K562 (cell line): ENCODE measurements at regions not wholly inside any gene's neighbourhood (a gene's known extent, or its start where the extent isn't known, plus 50 kb on each side); places are given as distances from the start of the nearest gene placed in this dataset.

Source experiments
- ATAC-seq: fragments of 200-7000 bp; cut with Tn5 transposase; 3 replicates; pipeline ENCODE4 v1.9.1; 2020; ENCODE audit warnings: moderate library complexity
- BruUV-seq: library from RNA; stranded (reverse); fragments of 400-500 nt; replicated peaks from 2 replicates; lab custom pipeline; 2021; lab: Mats Ljungman, UMichigan
- CTCF ChIA-PET: fragments of 300-600 bp; formaldehyde crosslinking; extraction: SDS; loops from one replicate; lab custom pipeline; 2021; ENCODE audit warnings: low intra/inter-chr PET ratio; lab: Yijun Ruan, JAX
- POLR2A ChIA-PET: fragments of 300-600, 350-650 bp; sonication (Branson Sonifier 250); formaldehyde crosslinking; extraction: SDS; loops from one replicate; lab custom pipeline; 2021; ENCODE audit warnings: antibody characterized with exemption, inconsistent platforms; lab: Yijun Ruan, JAX
- DNase-seq, 4 experiments: peaks; one replicate each; pipeline versions ENCODE4 v3.0.0 to v3.0.0-alpha.2; 2011 to 2018; ENCODE audit warnings: low spot score in 3 of 4, mixed read lengths in 3 of 4; ENCODE audit errors: extremely low read depth in 1 of 4
- FAIRE-seq: peaks from 2 replicates; lab custom pipeline; 2011; peaks lifted over from hg19 to GRCh38; lab: Jason Lieb, UNC
- H2AFZ ChIP-seq: 2 replicates; pipeline ENCODE4 v1.6.0; 2011; ENCODE audit warnings: low read depth, low read length, control low read depth, inconsistent platforms
- H3K27ac ChIP-seq: fragments of 200-600 bp; 3 replicates; pipeline ENCODE4 v1.8.0; 2011; ENCODE audit warnings: low read depth, mild to moderate bottlenecking, control low read depth, inconsistent platforms, low read length, moderate library complexity, mixed read lengths; ENCODE audit errors: extremely low read depth
- H3K27me3 ChIP-seq, 2 experiments: fragments of 300-600 bp in 1 of 2; 2 replicates in 1 of 2; 3 replicates in 1 of 2; pipeline versions ENCODE4 v1.6.0 to v1.8.0; 2011; ENCODE audit warnings: inconsistent platforms in 2 of 2, low read length in 2 of 2, mild to moderate bottlenecking in 1 of 2, mixed read lengths in 1 of 2, moderate library complexity in 1 of 2; ENCODE audit not compliant: control insufficient read depth in 2 of 2, insufficient read depth in 2 of 2
- H3K36me3 ChIP-seq: fragments of 300-600 bp; 3 replicates; pipeline ENCODE4 v1.8.0; 2011; ENCODE audit warnings: mild to moderate bottlenecking, low read length, inconsistent platforms; ENCODE audit not compliant: control insufficient read depth, insufficient read depth
- H3K4me1 ChIP-seq, 2 experiments: fragments of 200-600 bp in 1 of 2; replicated peaks in 1 of 2; 2 replicates in 1 of 2; 3 replicates in 1 of 2; pipeline versions ENCODE4 v1.5.1 to v1.8.0; 2011; ENCODE audit warnings: inconsistent platforms in 2 of 2, low read length in 2 of 2, mild to moderate bottlenecking in 1 of 2, mixed read lengths in 1 of 2, moderate library complexity in 1 of 2; ENCODE audit not compliant: control insufficient read depth in 2 of 2, insufficient read depth in 2 of 2
- H3K4me2 ChIP-seq: 2 replicates; pipeline ENCODE4 v1.6.1; 2011; ENCODE audit warnings: low read length, control low read depth, inconsistent platforms, mixed read lengths; ENCODE audit not compliant: insufficient read depth
- H3K4me3 ChIP-seq: fragments of 200-600 bp; sonication (generic), shearing (Covaris generic); 2 replicates; pipeline ENCODE4 v1.5.1; 2016; ENCODE audit warnings: control low read depth, inconsistent platforms
- H3K79me2 ChIP-seq: fragments of 200-600 bp; 3 replicates; pipeline ENCODE4 v1.8.0; 2011; ENCODE audit warnings: low read length, inconsistent platforms; ENCODE audit not compliant: control insufficient read depth, insufficient read depth
- H3K9ac ChIP-seq, 2 experiments: 2 replicates each; pipeline versions ENCODE4 v1.6.0 to v1.6.1; 2011; ENCODE audit warnings: low read depth in 2 of 2, low read length in 2 of 2, control low read depth in 1 of 2, inconsistent platforms in 1 of 2, mild to moderate bottlenecking in 1 of 2, mixed read lengths in 1 of 2; ENCODE audit not compliant: insufficient read depth in 1 of 2
- H3K9me1 ChIP-seq: one replicate; pipeline ENCODE4 v1.6.0; 2011; ENCODE audit warnings: inconsistent platforms, mild to moderate bottlenecking, low read length, moderate library complexity; ENCODE audit not compliant: control insufficient read depth, insufficient read depth
- H3K9me3 ChIP-seq: replicated peaks from 2 replicates; pipeline ENCODE4 v1.5.1; 2011; ENCODE audit warnings: low read depth, low read length, inconsistent platforms; ENCODE audit not compliant: control insufficient read depth, insufficient read depth
- H4K20me1 ChIP-seq: replicated peaks from 2 replicates; pipeline ENCODE4 v1.6.1; 2011; ENCODE audit warnings: low read length, inconsistent platforms, mixed read lengths; ENCODE audit not compliant: control insufficient read depth, insufficient read depth
- EZH2 ChIP-seq: IDR thresholded peaks from 2 replicates; pipeline ENCODE4 v1.6.1; 2012; ENCODE audit warnings: low read depth, mild to moderate bottlenecking, inconsistent platforms, low read length, borderline replicate concordance
- SMAD2 ChIP-seq: fragments of 150-350 bp; IDR thresholded peaks from 2 replicates; pipeline ENCODE4 v1.6.1; 2014; ENCODE audit warnings: low read depth, mild to moderate bottlenecking, low read length
- SRF ChIP-seq, 2 experiments: fragments of 250-450, 450-650 bp in 1 of 2; sonication (Bioruptor Pico) in 1 of 2; sonication (generic) in 1 of 2; formaldehyde crosslinking; IDR thresholded peaks; 2 replicates each; pipeline versions ENCODE4 v1.5.0 to v1.5.1; 2020 to 2022; ENCODE audit warnings: mild to moderate bottlenecking in 1 of 2, missing genetic modification reagents in 1 of 2
- ZNF444 ChIP-seq: fragments of 250-450 bp; sonication (Bioruptor Pico); IDR thresholded peaks from 2 replicates; pipeline ENCODE4 v1.4.0; 2020; ENCODE audit warnings: mild to moderate bottlenecking, moderate library complexity
- ZNF717 ChIP-seq: fragments of 250-450 bp; sonication (Bioruptor Pico); IDR thresholded peaks from 2 replicates; pipeline ENCODE4 v1.5.0; 2021
- ZNF79 ChIP-seq: fragments of 250-450 bp; sonication (Bioruptor Pico); IDR thresholded peaks from 2 replicates; pipeline ENCODE4 v1.4.0; 2020; ENCODE audit warnings: low read depth, mild to moderate bottlenecking, moderate library complexity
- WGBS: fragments of 100-300 bp; shearing (Covaris generic); methylation state at CpG from one replicate; pipeline ENCODE4 v1.1.6; 2016; ENCODE audit warnings: low coverage, mixed read lengths; ENCODE audit not compliant: insufficient coverage; ENCODE audit errors: missing lambda C conversion rate; 5-methylcytosine and 5-hydroxymethylcytosine counted together
- in situ Hi-C: fragments of 300-500 bp; cut with MboI; formaldehyde crosslinking; loops from 4 replicates; pipeline ENCODE4 v1.15.0; 2018; ENCODE audit warnings: inconsistent platforms, mixed read lengths
- intact Hi-C: fragments of 100-400 bp; cut with micrococcal nuclease; formaldehyde crosslinking; loops from 2 replicates; pipeline ENCODE4 v1.14.2; 2022
- TF ChIP-seq, protein P1 (sequence below), 2 experiments: fragments of 450-650 bp in 1 of 2; IDR thresholded peaks; 2 replicates each; pipeline ENCODE4 v1.6.1; 2011 to 2017; ENCODE audit warnings: low read depth in 2 of 2, antibody characterized with exemption in 1 of 2, borderline replicate concordance in 1 of 2, low read length in 1 of 2, mild to moderate bottlenecking in 1 of 2, mixed read lengths in 1 of 2; ENCODE audit not compliant: control insufficient read depth in 1 of 2
- TF ChIP-seq, protein P2 (sequence below): fragments of 200-600 bp; sonication (generic); IDR thresholded peaks from one replicate; pipeline ENCODE4 v1.6.1; 2012; ENCODE audit warnings: mild to moderate bottlenecking, low read depth, low read length, inconsistent platforms

DNA sequence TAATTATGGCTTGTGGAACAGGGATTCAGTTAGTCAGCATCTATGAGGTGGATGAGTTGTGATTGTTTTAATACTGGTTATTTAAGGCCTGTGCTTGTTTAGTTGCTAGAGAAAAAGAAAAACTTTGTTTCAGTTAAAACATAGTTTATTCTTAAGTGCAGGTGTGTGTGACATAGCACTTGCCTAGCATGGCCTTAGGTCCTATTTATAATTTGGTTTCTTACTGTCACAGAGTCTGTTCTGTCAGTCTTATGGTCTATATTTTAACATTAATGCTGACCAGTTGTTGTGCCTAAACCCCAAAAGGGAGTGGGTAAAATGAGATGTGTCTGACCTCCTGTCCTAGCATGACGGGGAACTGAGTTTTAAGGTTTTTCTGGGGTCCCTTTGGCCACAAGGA lies 486.3 kb downstream of the ZIC1 start:
- H3K4me3 ChIP-seq = no peak overlapping the region
- H3K4me1 ChIP-seq = no peaks in the 10 kb centered on the region
- CTCF ChIA-PET = no interaction called here
- no peak for FAIRE-seq
- H3K79me2 ChIP-seq = no peaks in the 10 kb centered on the region
- no peak for ATAC-seq
- H3K9me3 ChIP-seq = no peaks in the 10 kb centered on the region
- no TSS peak for BruUV-seq
- no peak overlapping the region for H3K27ac ChIP-seq
- no peak overlapping the region for H2AFZ ChIP-seq
- H4K20me1 ChIP-seq = no peaks in the 10 kb centered on the region
- no peak overlapping the region for H3K9ac ChIP-seq
- no peak overlapping the region for H3K4me2 ChIP-seq
- POLR2A ChIA-PET = no interaction called here
- DNase-seq = no peak
- H3K36me3 ChIP-seq = no peaks in the 10 kb centered on the region
- H3K27me3 ChIP-seq = no peaks in the 10 kb centered on the region
- no peaks in the 10 kb centered on the region for H3K9me1 ChIP-seq
- in situ Hi-C loops = no loop called here
- WGBS = 0% methylated on average over 1 of the region's 1 CpG
- intact Hi-C loops = no loop called here
- no peak for TF ChIP-seq ZNF444 (CRISPR knock-in tag)
- TF ChIP-seq, protein P1, sequence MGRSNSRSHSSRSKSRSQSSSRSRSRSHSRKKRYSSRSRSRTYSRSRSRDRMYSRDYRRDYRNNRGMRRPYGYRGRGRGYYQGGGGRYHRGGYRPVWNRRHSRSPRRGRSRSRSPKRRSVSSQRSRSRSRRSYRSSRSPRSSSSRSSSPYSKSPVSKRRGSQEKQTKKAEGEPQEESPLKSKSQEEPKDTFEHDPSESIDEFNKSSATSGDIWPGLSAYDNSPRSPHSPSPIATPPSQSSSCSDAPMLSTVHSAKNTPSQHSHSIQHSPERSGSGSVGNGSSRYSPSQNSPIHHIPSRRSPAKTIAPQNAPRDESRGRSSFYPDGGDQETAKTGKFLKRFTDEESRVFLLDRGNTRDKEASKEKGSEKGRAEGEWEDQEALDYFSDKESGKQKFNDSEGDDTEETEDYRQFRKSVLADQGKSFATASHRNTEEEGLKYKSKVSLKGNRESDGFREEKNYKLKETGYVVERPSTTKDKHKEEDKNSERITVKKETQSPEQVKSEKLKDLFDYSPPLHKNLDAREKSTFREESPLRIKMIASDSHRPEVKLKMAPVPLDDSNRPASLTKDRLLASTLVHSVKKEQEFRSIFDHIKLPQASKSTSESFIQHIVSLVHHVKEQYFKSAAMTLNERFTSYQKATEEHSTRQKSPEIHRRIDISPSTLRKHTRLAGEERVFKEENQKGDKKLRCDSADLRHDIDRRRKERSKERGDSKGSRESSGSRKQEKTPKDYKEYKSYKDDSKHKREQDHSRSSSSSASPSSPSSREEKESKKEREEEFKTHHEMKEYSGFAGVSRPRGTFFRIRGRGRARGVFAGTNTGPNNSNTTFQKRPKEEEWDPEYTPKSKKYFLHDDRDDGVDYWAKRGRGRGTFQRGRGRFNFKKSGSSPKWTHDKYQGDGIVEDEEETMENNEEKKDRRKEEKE (IDR thresholded peaks at IDR 0.05; ENCODE audit: borderline replicate concordance in 1 of 2, control insufficient read depth in 1 of 2, low read depth in 2 of 2, low read length in 1 of 2) = no peak
- TF ChIP-seq SMAD2 = no peak
- no peak for TF ChIP-seq ZNF79 (CRISPR knock-in tag)
- TF ChIP-seq EZH2 = no peak
- no peak for TF ChIP-seq SRF (CRISPR knock-in tag; IDR thresholded peaks at IDR 0.05)
- TF ChIP-seq ZNF717 (CRISPR knock-in tag) = no peak
- TF ChIP-seq, protein P2, sequence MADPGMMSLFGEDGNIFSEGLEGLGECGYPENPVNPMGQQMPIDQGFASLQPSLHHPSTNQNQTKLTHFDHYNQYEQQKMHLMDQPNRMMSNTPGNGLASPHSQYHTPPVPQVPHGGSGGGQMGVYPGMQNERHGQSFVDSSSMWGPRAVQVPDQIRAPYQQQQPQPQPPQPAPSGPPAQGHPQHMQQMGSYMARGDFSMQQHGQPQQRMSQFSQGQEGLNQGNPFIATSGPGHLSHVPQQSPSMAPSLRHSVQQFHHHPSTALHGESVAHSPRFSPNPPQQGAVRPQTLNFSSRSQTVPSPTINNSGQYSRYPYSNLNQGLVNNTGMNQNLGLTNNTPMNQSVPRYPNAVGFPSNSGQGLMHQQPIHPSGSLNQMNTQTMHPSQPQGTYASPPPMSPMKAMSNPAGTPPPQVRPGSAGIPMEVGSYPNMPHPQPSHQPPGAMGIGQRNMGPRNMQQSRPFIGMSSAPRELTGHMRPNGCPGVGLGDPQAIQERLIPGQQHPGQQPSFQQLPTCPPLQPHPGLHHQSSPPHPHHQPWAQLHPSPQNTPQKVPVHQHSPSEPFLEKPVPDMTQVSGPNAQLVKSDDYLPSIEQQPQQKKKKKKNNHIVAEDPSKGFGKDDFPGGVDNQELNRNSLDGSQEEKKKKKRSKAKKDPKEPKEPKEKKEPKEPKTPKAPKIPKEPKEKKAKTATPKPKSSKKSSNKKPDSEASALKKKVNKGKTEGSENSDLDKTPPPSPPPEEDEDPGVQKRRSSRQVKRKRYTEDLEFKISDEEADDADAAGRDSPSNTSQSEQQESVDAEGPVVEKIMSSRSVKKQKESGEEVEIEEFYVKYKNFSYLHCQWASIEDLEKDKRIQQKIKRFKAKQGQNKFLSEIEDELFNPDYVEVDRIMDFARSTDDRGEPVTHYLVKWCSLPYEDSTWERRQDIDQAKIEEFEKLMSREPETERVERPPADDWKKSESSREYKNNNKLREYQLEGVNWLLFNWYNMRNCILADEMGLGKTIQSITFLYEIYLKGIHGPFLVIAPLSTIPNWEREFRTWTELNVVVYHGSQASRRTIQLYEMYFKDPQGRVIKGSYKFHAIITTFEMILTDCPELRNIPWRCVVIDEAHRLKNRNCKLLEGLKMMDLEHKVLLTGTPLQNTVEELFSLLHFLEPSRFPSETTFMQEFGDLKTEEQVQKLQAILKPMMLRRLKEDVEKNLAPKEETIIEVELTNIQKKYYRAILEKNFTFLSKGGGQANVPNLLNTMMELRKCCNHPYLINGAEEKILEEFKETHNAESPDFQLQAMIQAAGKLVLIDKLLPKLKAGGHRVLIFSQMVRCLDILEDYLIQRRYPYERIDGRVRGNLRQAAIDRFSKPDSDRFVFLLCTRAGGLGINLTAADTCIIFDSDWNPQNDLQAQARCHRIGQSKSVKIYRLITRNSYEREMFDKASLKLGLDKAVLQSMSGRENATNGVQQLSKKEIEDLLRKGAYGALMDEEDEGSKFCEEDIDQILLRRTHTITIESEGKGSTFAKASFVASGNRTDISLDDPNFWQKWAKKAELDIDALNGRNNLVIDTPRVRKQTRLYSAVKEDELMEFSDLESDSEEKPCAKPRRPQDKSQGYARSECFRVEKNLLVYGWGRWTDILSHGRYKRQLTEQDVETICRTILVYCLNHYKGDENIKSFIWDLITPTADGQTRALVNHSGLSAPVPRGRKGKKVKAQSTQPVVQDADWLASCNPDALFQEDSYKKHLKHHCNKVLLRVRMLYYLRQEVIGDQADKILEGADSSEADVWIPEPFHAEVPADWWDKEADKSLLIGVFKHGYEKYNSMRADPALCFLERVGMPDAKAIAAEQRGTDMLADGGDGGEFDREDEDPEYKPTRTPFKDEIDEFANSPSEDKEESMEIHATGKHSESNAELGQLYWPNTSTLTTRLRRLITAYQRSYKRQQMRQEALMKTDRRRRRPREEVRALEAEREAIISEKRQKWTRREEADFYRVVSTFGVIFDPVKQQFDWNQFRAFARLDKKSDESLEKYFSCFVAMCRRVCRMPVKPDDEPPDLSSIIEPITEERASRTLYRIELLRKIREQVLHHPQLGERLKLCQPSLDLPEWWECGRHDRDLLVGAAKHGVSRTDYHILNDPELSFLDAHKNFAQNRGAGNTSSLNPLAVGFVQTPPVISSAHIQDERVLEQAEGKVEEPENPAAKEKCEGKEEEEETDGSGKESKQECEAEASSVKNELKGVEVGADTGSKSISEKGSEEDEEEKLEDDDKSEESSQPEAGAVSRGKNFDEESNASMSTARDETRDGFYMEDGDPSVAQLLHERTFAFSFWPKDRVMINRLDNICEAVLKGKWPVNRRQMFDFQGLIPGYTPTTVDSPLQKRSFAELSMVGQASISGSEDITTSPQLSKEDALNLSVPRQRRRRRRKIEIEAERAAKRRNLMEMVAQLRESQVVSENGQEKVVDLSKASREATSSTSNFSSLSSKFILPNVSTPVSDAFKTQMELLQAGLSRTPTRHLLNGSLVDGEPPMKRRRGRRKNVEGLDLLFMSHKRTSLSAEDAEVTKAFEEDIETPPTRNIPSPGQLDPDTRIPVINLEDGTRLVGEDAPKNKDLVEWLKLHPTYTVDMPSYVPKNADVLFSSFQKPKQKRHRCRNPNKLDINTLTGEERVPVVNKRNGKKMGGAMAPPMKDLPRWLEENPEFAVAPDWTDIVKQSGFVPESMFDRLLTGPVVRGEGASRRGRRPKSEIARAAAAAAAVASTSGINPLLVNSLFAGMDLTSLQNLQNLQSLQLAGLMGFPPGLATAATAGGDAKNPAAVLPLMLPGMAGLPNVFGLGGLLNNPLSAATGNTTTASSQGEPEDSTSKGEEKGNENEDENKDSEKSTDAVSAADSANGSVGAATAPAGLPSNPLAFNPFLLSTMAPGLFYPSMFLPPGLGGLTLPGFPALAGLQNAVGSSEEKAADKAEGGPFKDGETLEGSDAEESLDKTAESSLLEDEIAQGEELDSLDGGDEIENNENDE = no peak
